Liver (tissue), 8 donors: ENCODE measurements at regions not wholly inside any gene's neighbourhood (a gene's known extent, or its start where the extent isn't known, plus 50 kb on each side); places are given as distances from the start of the nearest gene placed in this dataset.
A peak's percentile ranks its signal among the peaks of the same experiment; 100 is the strongest.

ENCODE experiments used
- DNase-seq: peaks from one replicate; pipeline ENCODE4 v3.0.0-alpha.2; 2017; ENCODE audit warnings: low spot score
- H3K27ac ChIP-seq, 2 donors: one replicate each; pipeline ENCODE4 v1.7.0; 2013; ENCODE audit warnings: inconsistent platforms in 2 of 2, low read length in 2 of 2, control low read depth in 1 of 2, low read depth in 1 of 2, mild to moderate bottlenecking in 1 of 2
- H3K27me3 ChIP-seq, 4 donors: one replicate each; pipeline versions ENCODE4 v1.6.1 to v1.7.0; 2013; ENCODE audit warnings: low read length in 3 of 4, inconsistent platforms in 1 of 4, mild to moderate bottlenecking in 1 of 4, moderate library complexity in 1 of 4; ENCODE audit not compliant: control insufficient read depth in 4 of 4, insufficient read depth in 4 of 4
- H3K36me3 ChIP-seq, 4 donors: one replicate each; pipeline versions ENCODE4 v1.6.1 to v1.7.0; 2013; ENCODE audit warnings: low read length in 3 of 4, mild to moderate bottlenecking in 3 of 4, low read depth in 1 of 4, moderate library complexity in 1 of 4; ENCODE audit not compliant: control insufficient read depth in 4 of 4, insufficient read depth in 3 of 4
- H3K4me1 ChIP-seq, 4 donors: one replicate each; pipeline versions ENCODE4 v1.6.1 to v1.7.0; 2013; ENCODE audit warnings: low read length in 3 of 4, mild to moderate bottlenecking in 3 of 4, moderate library complexity in 1 of 4; ENCODE audit not compliant: control insufficient read depth in 4 of 4, insufficient read depth in 4 of 4
- H3K4me3 ChIP-seq, 3 donors: one replicate each; pipeline versions ENCODE4 v1.6.1 to v1.7.0; 2013; ENCODE audit warnings: low read length in 3 of 3, control low read depth in 1 of 3, low read depth in 1 of 3, mild to moderate bottlenecking in 1 of 3
- H3K9ac ChIP-seq, 2 donors: one replicate each; pipeline ENCODE4 v1.7.0; 2013; ENCODE audit warnings: low read length in 2 of 2, mild to moderate bottlenecking in 2 of 2, moderate library complexity in 2 of 2, control low read depth in 1 of 2, low read depth in 1 of 2
- H3K9me3 ChIP-seq, 4 donors: one replicate each; pipeline versions ENCODE4 v1.6.1 to v1.7.0; 2013; ENCODE audit warnings: low read length in 3 of 4; ENCODE audit not compliant: control insufficient read depth in 4 of 4
- CTCF ChIP-seq: fragments of 150-350 bp; IDR thresholded peaks from 2 replicates; pipeline ENCODE4 v1.5.1; 2017; ENCODE audit warnings: improper control_type of control experiment, low read depth, low read length; ENCODE audit not compliant: missing input control
- EGR1 ChIP-seq, 2 donors: IDR thresholded peaks; 2 replicates each; pipeline ENCODE4 v1.6.1; 2016 to 2018; ENCODE audit warnings: antibody characterized with exemption in 2 of 2, low read depth in 2 of 2
- FOXA1 ChIP-seq: IDR thresholded peaks from 2 replicates; pipeline ENCODE4 v1.6.1; 2016; ENCODE audit warnings: antibody characterized with exemption
- FOXA2 ChIP-seq: IDR thresholded peaks from 2 replicates; pipeline ENCODE4 v1.6.1; 2016; ENCODE audit warnings: antibody characterized with exemption
- GABPA ChIP-seq, 2 donors: IDR thresholded peaks in 1 of 2; conservative IDR thresholded peaks in 1 of 2; 2 replicates each; pipeline ENCODE4 v1.6.1; 2016; ENCODE audit warnings: antibody characterized with exemption in 2 of 2, mild to moderate bottlenecking in 1 of 2, moderate library complexity in 1 of 2
- HNF4A ChIP-seq, 2 donors: conservative IDR thresholded peaks; 2 replicates each; pipeline ENCODE4 v1.6.1; 2016; ENCODE audit warnings: antibody characterized with exemption in 2 of 2, mild to moderate bottlenecking in 2 of 2
- HNF4G ChIP-seq: IDR thresholded peaks from 2 replicates; pipeline ENCODE4 v1.6.1; 2016; ENCODE audit warnings: antibody characterized with exemption
- MAX ChIP-seq: IDR thresholded peaks from 2 replicates; pipeline ENCODE4 v1.6.1; 2016; ENCODE audit warnings: antibody characterized with exemption
- NR2F2 ChIP-seq: IDR thresholded peaks from 2 replicates; pipeline ENCODE4 v1.6.1; 2016; ENCODE audit warnings: antibody characterized with exemption
- RAD21 ChIP-seq, 2 donors: IDR thresholded peaks; 2 replicates each; pipeline ENCODE4 v1.6.1; 2016; ENCODE audit warnings: antibody characterized with exemption in 2 of 2, mild to moderate bottlenecking in 2 of 2
- REST ChIP-seq: IDR thresholded peaks from 2 replicates; pipeline ENCODE4 v1.6.1; 2016; ENCODE audit warnings: antibody characterized with exemption, mild to moderate bottlenecking
- RXRA ChIP-seq, 2 donors: IDR thresholded peaks; 2 replicates each; pipeline ENCODE4 v1.6.1; 2017 to 2018; ENCODE audit warnings: antibody characterized with exemption in 2 of 2, mild to moderate bottlenecking in 1 of 2
- SP1 ChIP-seq: IDR thresholded peaks from 2 replicates; pipeline ENCODE4 v1.6.1; 2018; ENCODE audit warnings: antibody characterized with exemption, mild to moderate bottlenecking
- TAF1 ChIP-seq: conservative IDR thresholded peaks from 2 replicates; pipeline ENCODE4 v1.6.1; 2016; ENCODE audit warnings: antibody characterized with exemption, mild to moderate bottlenecking
- YY1 ChIP-seq: IDR thresholded peaks from 2 replicates; pipeline ENCODE4 v1.6.1; 2016; ENCODE audit warnings: antibody characterized with exemption, mild to moderate bottlenecking
- WGBS: extraction: QIAGEN DNeasy Blood & Tissue Kit; methylation state at CpG from one replicate; pipeline ENCODE4 v1.1.7; 2013; 5-methylcytosine and 5-hydroxymethylcytosine counted together
- TF ChIP-seq, protein P1 (sequence below): IDR thresholded peaks from 2 replicates; pipeline ENCODE4 v1.6.1; 2016; ENCODE audit warnings: antibody characterized with exemption
- TF ChIP-seq, protein P2 (sequence below): IDR thresholded peaks from 2 replicates; pipeline ENCODE4 v1.6.1; 2016; ENCODE audit warnings: antibody characterized with exemption
- donor health status: healthy.
- donor health status: healthy.
- donor health status: healthy.
- donor health status: healthy.
- donor health status: healthy.

- WGBS, result 91% methylated on average over 1 of the region's 1 CpG
Measured at GRCh38 chr10:78515873-78516153, 482.1 kb downstream of the RPS24 start.

GRCh38 chr10:78516236-78516635 lies 482.6 kb downstream of the RPS24 start:
- Histone ChIP-seq H3K36me3 (no peaks in the 10 kb centered on the region), H3K27me3 (peaks cover 0 to 6% (median 0%) of the 10 kb centered on the region in 4 donors), H3K9ac (no peak overlapping the region), H3K4me3 (no peak overlapping the region), H3K4me1 (no peaks in the 10 kb centered on the region), H3K27ac (no peak overlapping the region), H3K9me3 (no peaks in the 10 kb centered on the region)
- 97% methylated on average over 3 of the region's 3 CpGs for WGBS
- DNase-seq, result peak; percentile 23
- TF ChIP-seq NR2F2, result no peak
- TF ChIP-seq FOXA1, result no peak
- TF ChIP-seq TAF1, result no peak
- TF ChIP-seq, protein P1, sequence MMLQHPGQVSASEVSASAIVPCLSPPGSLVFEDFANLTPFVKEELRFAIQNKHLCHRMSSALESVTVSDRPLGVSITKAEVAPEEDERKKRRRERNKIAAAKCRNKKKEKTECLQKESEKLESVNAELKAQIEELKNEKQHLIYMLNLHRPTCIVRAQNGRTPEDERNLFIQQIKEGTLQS, result no peak
- no peak for TF ChIP-seq MAX
- TF ChIP-seq SP1, result no peak
- no peak for TF ChIP-seq GABPA (IDR thresholded peaks at IDR 0.05 in 1 of 2, conservative IDR thresholded peaks at IDR 0.05 in 1 of 2)
- TF ChIP-seq HNF4G, result no peak
- TF ChIP-seq HNF4A (conservative IDR thresholded peaks at IDR 0.05), result no peak

More at GRCh38 chr10:78515873-78516153, 482.1 kb downstream of the RPS24 start:
- H3K9me3 ChIP-seq, result no peaks in the 10 kb centered on the region
- no peak for DNase-seq
- H3K27me3 ChIP-seq, result peaks cover 0 to 3% (median 0%) of the 10 kb centered on the region in 4 donors
- TF ChIP-seq, protein P2, sequence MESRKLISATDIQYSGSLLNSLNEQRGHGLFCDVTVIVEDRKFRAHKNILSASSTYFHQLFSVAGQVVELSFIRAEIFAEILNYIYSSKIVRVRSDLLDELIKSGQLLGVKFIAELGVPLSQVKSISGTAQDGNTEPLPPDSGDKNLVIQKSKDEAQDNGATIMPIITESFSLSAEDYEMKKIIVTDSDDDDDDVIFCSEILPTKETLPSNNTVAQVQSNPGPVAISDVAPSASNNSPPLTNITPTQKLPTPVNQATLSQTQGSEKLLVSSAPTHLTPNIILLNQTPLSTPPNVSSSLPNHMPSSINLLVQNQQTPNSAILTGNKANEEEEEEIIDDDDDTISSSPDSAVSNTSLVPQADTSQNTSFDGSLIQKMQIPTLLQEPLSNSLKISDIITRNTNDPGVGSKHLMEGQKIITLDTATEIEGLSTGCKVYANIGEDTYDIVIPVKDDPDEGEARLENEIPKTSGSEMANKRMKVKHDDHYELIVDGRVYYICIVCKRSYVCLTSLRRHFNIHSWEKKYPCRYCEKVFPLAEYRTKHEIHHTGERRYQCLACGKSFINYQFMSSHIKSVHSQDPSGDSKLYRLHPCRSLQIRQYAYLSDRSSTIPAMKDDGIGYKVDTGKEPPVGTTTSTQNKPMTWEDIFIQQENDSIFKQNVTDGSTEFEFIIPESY, result no peak
- TF ChIP-seq RAD21 (IDR thresholded peaks at IDR 0.05) (no peak), FOXA1 (no peak), RXRA (IDR thresholded peaks at IDR 0.05) (no peak), HNF4G (no peak), YY1 (no peak)
- H3K4me3 ChIP-seq, result no peak overlapping the region
- no peak overlapping the region for H3K27ac ChIP-seq
- no peaks in the 10 kb centered on the region for H3K4me1 ChIP-seq
- no peaks in the 10 kb centered on the region for H3K36me3 ChIP-seq
- no peak overlapping the region for H3K9ac ChIP-seq

DNA sequence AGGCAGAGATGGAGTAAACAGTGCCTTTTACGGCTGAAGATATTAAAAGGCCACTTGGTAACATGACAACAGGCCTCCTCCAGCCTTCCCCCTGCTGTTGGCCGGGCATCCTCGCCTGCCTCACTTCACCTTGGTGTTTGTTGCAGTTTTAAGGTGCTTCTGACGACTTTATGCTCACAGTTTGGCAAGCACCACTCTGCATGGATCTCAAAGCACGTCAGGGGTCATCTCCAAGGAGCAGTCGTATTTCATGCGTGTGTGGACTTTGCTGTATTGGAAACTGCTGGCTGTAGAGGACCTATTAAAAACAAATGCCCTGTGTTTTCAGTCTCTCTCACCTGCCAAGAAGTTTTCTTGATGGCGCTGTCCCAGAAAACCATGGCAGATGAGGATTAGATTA lies 483.1 kb downstream of the RPS24 start:
- 89% methylated on average over 8 of the region's 8 CpGs for WGBS
- peak; percentile 5 for DNase-seq
- Histone ChIP-seq H3K27ac (no peak overlapping the region), H3K36me3 (no peaks in the 10 kb centered on the region), H3K9ac (no peak overlapping the region), H3K4me3 (no peak overlapping the region), H3K9me3 (no peaks in the 10 kb centered on the region), H3K4me1 (no peaks in the 10 kb centered on the region), H3K27me3 (peaks cover 0 to 6% (median 0%) of the 10 kb centered on the region in 4 donors)
- no peak for TF ChIP-seq SP1
- TF ChIP-seq RAD21 (IDR thresholded peaks at IDR 0.05), result no peak
- no peak for TF ChIP-seq FOXA2
- TF ChIP-seq, protein P1, result no peak
- TF ChIP-seq RXRA (IDR thresholded peaks at IDR 0.05), result no peak
- no peak for TF ChIP-seq EGR1 (IDR thresholded peaks at IDR 0.05; ENCODE audit: low read depth in 2 of 2)
- no peak for TF ChIP-seq YY1
- TF ChIP-seq TAF1, result no peak
- TF ChIP-seq, protein P2, result no peak
- TF ChIP-seq HNF4G, result no peak
- no peak for TF ChIP-seq GABPA (IDR thresholded peaks at IDR 0.05 in 1 of 2, conservative IDR thresholded peaks at IDR 0.05 in 1 of 2)
- no peak for TF ChIP-seq MAX
- no peak for TF ChIP-seq CTCF
- TF ChIP-seq FOXA1, result no peak
- no peak for TF ChIP-seq REST
